GM18502 (cell line): ENCODE measurements at regions not wholly inside any gene's neighbourhood (a gene's known extent, or its start where the extent isn't known, plus 50 kb on each side); places are given as distances from the start of the nearest gene placed in this dataset.

Experiments used
- ATAC-seq: cut with Tn5 transposase; IDR thresholded peaks from one replicate; pipeline ENCODE4 v1.9.1; 2021; ENCODE audit warnings: mild to moderate bottlenecking; ENCODE audit not compliant: unreplicated experiment, poor library complexity

DNA sequence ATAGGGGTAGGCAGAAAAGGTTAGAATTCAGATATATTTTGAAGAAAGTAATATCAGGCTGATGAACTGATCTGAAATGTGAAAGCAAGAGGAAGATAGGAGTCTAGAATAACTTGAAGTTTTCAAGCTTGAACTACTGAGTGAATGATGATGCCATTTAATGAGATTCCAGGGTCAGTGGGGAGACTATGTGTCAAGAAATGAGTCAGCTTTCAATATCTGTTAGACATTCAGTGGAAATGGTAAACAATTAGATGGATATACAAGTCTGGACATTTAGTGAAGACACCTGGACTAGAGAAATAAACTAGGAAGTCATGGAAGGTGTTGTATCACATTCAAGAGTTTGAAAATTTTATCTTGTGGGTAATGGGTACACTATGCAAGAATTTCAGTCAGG, 326.9 kb downstream of the FSIP2 start:
- ATAC-seq = no peak

- ATAC-seq = no peak
Measured at GRCh38 chr2:186068139-186068801, 329.7 kb downstream of the FSIP2 start.

DNA sequence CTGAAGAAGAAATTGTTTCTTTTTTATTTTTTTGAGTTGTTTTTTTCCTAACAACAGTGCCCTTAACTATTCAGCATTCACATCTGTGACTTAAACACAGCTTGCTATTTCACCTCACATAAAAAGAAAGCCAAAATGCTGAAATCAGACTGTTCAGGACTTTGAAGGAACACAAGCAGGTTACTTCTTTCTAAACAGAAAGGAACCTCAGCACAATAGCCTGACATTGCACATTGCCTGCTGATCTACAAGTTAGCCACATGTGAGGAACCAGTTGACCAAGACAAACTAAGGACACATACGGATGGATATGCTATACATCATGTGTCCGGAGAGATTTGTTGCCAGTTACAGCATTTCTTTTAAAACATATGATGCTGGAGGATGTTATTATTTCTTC, 331.1 kb downstream of the FSIP2 start:
- no peak for ATAC-seq

- ATAC-seq = no peak
Measured at GRCh38 chr2:186085226-186085625, 346.6 kb downstream of the FSIP2 start.

GRCh38 chr2:186093174-186093573, 354.6 kb downstream of the FSIP2 start:
- ATAC-seq = no peak

- ATAC-seq = no peak
Measured at GRCh38 chr2:186098821-186099220, 360.2 kb downstream of the FSIP2 start.

DNA sequence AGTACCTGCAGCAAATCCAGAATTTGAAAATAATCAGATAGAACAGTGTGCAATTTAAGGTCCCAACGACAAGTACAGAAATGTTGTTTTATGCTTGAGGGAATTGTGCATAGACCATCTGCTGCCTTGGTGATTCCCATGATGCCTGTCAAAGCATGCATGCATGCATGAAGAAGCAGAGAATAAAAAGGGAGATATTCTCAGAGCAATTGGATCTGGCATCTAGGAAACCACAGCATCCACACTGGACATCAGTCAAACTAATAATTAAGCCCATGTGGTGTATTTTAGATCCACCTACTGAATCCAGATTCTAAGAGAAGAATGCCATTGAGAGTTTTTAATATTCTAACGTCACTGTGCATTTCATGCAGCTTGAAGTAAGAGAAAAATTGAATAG, 361.2 kb downstream of the FSIP2 start:
- ATAC-seq = no peak

GRCh38 chr2:186100636-186101035, 362.0 kb downstream of the FSIP2 start:
- ATAC-seq = no peak

DNA sequence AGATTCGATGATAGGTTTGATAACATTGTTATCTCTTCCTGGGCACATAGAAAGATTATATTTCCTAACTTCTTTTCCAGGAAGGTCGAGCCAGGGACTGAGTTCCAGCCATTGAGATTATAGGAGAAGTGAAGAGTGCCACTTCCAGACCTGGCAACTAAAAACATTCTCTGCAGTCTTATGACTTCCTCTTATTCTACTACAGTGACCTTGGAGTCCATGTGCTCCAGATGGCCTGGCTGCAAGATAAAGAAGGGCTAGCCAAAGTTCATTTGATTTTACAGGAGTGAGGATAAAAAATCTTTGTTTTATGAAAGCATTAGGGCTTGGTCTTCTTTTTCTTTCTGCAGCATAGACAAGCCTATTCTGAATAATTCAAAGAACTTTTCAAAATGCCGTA, 363.0 kb downstream of the FSIP2 start:
- no peak for ATAC-seq

DNA sequence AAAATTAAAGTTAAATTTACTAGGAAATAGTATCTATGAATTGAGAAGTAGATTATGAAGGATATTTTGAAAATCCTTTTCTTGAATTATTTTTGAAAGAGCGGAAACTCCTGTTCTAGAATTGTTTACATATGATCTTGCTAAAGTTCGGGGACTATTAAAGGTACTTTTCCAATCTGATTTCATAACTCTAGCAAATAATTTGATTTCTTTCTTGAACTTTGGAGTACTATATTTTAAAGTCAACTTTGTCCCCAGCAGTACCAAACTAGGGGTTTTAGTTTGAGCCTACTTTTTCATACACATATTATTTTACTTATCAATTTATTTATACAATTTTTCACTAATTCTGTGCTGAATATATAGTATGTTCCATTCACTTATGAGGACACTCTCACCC, 364.7 kb downstream of the FSIP2 start:
- ATAC-seq = no peak

GRCh38 chr2:186105016-186105724, 366.6 kb downstream of the FSIP2 start:
- ATAC-seq = no peak

GRCh38 chr2:186108470-186108869, 369.9 kb downstream of the FSIP2 start:
- ATAC-seq = no peak

DNA sequence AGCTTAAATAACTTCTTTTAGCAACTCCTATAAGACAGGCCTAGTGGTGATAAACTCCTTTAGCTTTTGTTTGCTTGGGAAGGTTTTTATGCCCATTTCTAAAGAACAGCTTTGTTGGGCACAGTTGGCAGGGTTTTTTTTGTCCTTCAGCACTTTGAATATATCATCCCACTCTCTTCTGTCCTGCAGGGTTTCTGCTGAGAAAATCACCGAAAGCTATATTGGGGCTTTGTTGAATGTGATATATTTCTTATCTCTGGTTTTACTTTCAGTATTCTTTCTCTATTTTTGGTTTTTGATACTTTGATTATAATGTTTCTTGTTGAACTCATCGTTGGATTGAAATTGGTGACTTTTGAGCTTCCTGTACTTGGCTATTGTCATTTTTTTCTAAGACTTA, 372.8 kb upstream of the ZC3H15 start:
- no peak for ATAC-seq

- no peak for ATAC-seq
Measured at GRCh38 chr2:186125156-186125555, 360.9 kb upstream of the ZC3H15 start.

DNA sequence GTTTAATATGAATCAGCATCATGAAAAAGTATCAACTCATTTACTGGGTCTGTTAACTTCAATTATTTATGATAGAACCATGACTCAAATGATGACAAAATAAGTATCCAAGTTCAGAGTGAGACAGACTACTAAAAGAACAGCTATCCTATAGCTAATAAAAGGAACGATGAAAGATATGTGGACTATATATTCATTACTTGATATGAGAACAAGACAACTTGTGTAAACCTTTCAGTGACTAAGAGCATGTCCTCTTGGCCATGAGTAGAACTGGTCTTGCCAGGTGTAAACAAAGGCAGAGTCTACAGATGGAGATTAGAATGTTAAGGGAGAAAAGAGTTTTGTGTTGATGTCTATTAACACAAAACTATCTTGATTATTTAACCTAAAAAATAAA, 360.4 kb upstream of the ZC3H15 start:
- no peak for ATAC-seq

- ATAC-seq = no peak
Measured at GRCh38 chr2:186126181-186126580, 359.9 kb upstream of the ZC3H15 start.

GRCh38 chr2:186129767-186130581, 356.1 kb upstream of the ZC3H15 start:
- ATAC-seq = no peak

DNA sequence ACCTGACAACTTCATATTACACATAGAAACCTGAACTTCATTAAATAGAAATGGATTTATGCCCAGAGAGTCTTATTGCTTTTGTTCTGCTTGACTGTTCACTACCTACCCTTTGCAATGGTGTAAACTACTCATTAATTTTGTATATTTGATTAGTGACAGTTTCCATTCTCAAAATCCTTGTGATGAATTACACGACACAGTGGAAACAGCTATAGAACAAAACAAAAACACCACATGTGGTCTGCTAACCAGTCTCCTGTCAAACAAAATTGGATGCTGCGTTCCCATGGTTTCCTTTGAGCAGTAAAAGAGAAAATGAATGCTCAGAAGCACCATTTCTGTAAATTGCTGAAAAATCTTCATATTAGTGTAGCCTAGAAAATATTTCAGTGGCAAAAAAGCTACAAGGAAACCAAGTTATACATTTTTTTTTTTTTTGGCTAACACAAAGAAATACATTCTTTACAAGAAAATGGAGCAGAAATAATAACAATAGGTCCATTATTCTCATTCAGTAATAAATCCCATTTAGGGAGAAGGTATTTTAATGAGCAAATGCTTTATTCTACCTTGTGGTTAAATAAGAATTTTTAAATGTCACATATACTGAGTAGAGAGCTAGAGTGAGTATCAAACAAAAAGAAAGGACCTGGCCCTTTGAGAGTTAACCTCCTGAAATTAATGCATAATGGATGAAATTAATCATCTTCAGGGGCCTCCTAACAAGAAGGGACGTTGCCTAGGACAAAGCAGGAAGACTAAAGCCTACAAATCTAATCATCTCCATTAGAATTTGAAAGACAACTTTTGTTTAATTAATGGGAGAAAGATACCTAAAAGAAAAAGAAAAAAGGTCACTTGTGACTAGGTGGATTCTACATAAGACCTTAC, 355.1 kb upstream of the ZC3H15 start:
- ATAC-seq = no peak

DNA sequence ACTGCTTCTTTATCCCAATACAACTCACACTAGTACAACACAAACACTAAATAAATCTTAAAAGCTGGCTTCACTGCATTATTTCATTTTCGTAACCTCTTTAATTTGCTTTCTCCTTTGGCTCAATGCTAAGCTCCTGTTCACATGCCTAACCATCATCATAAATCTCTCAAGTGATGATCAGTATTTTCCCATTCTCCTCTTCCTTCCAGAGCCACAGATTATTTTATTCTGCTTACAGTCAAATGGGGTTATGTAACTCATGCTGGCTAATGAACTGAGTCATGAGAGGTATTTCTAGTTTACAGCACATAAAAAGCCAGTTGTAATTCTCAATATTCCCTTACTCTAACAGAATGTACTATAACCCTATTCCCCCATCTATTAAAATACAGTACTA, 350.4 kb upstream of the ZC3H15 start:
- no peak for ATAC-seq

GRCh38 chr2:186136860-186137259, 349.2 kb upstream of the ZC3H15 start:
- no peak for ATAC-seq
